ENCODE measurements at regions not wholly inside any gene's neighbourhood (a gene's known extent, or its start where the extent isn't known, plus 50 kb on each side); places are given as distances from the start of the nearest gene placed in this dataset.

GRCh38 chr2:175400975-175401374 lies 219.5 kb upstream of the ATP5MC3 start:
- no peak for TF ChIP-seq CTCF (IDR thresholded peaks at IDR 0.05)
- Histone ChIP-seq H3K4me1 (no peaks in the 10 kb centered on the region), H3K9me3 (no peaks in the 10 kb centered on the region), H3K4me3 (no peak overlapping the region), H3K36me3 (no peaks in the 10 kb centered on the region), H3K27ac (no peak overlapping the region), H3K27me3 (no peaks in the 10 kb centered on the region)
- no peak for DNase-seq (ENCODE audit: low spot score)

GRCh38 chr2:175399326-175399725 lies 217.8 kb upstream of the ATP5MC3 start:
- Histone ChIP-seq H3K27me3 (no peaks in the 10 kb centered on the region), H3K9me3 (no peaks in the 10 kb centered on the region), H3K4me1 (no peaks in the 10 kb centered on the region), H3K4me3 (no peak overlapping the region), H3K27ac (no peak overlapping the region), H3K36me3 (no peaks in the 10 kb centered on the region)
- no peak for TF ChIP-seq CTCF (IDR thresholded peaks at IDR 0.05)
- DNase-seq (ENCODE audit: low spot score) = no peak

- H3K27me3 ChIP-seq = no peaks in the 10 kb centered on the region
Observed at GRCh38 chr2:175398848-175399247, 217.3 kb upstream of the ATP5MC3 start.

GRCh38 chr2:175396696-175397095 lies 215.2 kb upstream of the ATP5MC3 start:
- no peak for DNase-seq (ENCODE audit: low spot score)
- H3K4me1 ChIP-seq = no peaks in the 10 kb centered on the region

More at GRCh38 chr2:175398848-175399247, 217.3 kb upstream of the ATP5MC3 start:
- Histone ChIP-seq H3K9me3 (no peaks in the 10 kb centered on the region), H3K27ac (no peak overlapping the region), H3K4me3 (no peak overlapping the region), H3K4me1 (no peaks in the 10 kb centered on the region), H3K36me3 (no peaks in the 10 kb centered on the region)
- DNase-seq (ENCODE audit: low spot score) = no peak
- TF ChIP-seq CTCF (IDR thresholded peaks at IDR 0.05) = no peak

GRCh38 chr2:175393851-175394250 lies 212.3 kb upstream of the ATP5MC3 start:
- no peak for DNase-seq (ENCODE audit: low spot score)
- H3K4me1 ChIP-seq = no peaks in the 10 kb centered on the region
- no peak overlapping the region for H3K4me3 ChIP-seq
- H3K36me3 ChIP-seq = no peaks in the 10 kb centered on the region
- H3K27ac ChIP-seq = no peak overlapping the region
- no peaks in the 10 kb centered on the region for H3K27me3 ChIP-seq
- H3K9me3 ChIP-seq = no peaks in the 10 kb centered on the region
- TF ChIP-seq CTCF (IDR thresholded peaks at IDR 0.05) = no peak

More at GRCh38 chr2:175396696-175397095, 215.2 kb upstream of the ATP5MC3 start:
- H3K27ac ChIP-seq = no peak overlapping the region
- H3K4me3 ChIP-seq = no peak overlapping the region
- no peak for TF ChIP-seq CTCF (IDR thresholded peaks at IDR 0.05)
- no peaks in the 10 kb centered on the region for H3K9me3 ChIP-seq
- no peaks in the 10 kb centered on the region for H3K27me3 ChIP-seq
- H3K36me3 ChIP-seq = no peaks in the 10 kb centered on the region

GRCh38 chr2:175383286-175383685 lies 201.8 kb upstream of the ATP5MC3 start:
- DNase-seq (ENCODE audit: low spot score) = no peak
- Histone ChIP-seq H3K4me1 (no peaks in the 10 kb centered on the region), H3K27ac (no peak overlapping the region), H3K9me3 (peaks cover 0 to 13% of the 10 kb centered on the region in 2 donors), H3K36me3 (no peaks in the 10 kb centered on the region), H3K27me3 (no peaks in the 10 kb centered on the region), H3K4me3 (no peak overlapping the region)
- TF ChIP-seq CTCF (IDR thresholded peaks at IDR 0.05) = no peak

Data from right atrium auricular region (tissue), 2 donors.